ENCODE measurements at regions not wholly inside any gene's neighbourhood (a gene's known extent, or its start where the extent isn't known, plus 50 kb on each side); places are given as distances from the start of the nearest gene placed in this dataset.

DNA sequence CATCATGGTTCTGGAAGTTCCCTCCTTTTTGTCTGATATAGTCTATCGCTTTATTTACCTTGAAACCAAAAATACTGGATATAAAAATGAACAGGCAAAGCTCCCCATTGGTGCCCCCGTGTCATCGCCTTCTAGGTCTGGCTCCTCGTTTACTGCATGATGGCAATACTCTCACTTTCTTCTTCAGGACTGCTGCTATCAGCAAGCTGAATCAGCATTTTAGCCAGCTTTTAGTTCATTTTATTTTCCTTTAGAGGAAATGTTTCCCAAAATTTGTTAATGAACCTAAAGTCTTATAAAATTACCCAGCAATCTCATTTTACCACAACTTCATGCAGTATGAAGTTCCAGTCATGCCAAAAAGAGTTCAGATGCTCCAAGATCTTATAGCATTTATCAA lies 80.5 kb downstream of the ZIC3 start:
- TF ChIP-seq, protein P1, sequence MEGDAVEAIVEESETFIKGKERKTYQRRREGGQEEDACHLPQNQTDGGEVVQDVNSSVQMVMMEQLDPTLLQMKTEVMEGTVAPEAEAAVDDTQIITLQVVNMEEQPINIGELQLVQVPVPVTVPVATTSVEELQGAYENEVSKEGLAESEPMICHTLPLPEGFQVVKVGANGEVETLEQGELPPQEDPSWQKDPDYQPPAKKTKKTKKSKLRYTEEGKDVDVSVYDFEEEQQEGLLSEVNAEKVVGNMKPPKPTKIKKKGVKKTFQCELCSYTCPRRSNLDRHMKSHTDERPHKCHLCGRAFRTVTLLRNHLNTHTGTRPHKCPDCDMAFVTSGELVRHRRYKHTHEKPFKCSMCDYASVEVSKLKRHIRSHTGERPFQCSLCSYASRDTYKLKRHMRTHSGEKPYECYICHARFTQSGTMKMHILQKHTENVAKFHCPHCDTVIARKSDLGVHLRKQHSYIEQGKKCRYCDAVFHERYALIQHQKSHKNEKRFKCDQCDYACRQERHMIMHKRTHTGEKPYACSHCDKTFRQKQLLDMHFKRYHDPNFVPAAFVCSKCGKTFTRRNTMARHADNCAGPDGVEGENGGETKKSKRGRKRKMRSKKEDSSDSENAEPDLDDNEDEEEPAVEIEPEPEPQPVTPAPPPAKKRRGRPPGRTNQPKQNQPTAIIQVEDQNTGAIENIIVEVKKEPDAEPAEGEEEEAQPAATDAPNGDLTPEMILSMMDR (IDR thresholded peaks at IDR 0.05) = no peak

DNA sequence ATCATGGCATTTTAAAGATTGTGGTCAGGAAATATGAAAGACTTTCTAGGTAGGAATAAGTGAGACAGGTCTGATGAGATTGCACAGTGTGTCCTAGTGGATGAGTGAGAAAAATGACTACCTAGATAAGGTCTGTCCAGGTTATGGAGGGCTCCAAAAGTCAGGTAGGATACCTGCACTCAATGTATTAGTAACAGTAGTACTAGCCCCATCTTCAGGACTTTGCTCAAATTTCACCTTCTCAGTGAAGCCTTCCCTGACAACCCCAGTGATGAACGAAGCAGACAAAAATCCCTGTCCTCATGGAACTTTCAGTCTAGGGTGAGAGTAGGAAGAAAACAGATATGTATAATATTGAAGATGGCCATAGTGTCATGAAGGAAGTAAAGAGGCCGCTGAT lies 85.7 kb downstream of the ZIC3 start:
- TF ChIP-seq, protein P1 (IDR thresholded peaks at IDR 0.05) = no peak

DNA sequence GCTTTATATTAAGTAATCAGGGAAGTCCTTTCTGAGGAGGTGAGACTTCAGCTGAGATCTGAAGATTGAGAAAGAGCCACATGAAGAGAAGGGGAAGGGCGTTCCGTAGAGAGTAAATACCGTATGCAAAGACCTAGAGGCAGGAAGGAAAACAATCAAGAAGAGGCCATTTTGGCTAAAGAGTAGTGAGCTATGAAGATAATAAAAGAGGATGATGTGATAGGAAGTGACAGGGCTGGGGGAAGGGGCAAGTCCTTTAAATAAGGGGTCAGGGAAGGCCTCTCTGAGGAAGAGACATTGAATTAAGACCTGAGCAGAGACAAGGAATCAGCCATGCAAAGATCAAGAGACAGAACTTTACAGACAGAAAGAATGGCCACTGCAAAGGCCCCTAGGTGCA lies 86.2 kb downstream of the ZIC3 start:
- TF ChIP-seq, protein P1 (IDR thresholded peaks at IDR 0.05) = no peak

DNA sequence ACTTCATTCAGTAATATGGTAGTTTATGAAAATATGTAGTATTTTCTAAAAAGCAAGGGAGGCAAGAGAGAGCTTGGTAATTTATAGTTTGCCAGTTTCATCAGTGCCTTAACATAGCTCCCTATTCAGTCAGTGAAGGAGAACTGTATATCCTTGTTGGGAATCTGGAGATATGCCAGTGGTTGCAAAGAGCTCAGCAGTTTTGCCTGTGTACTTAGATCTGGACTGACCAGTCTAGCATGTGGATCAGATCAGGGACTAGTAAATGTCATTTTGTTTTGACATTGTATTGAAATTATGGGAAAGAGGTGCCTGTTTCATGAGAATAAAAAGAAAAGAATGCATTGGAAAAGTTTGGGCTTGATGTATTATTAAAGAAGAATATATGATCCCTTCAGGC lies 88.6 kb downstream of the ZIC3 start:
- TF ChIP-seq, protein P1 (IDR thresholded peaks at IDR 0.05) = no peak

DNA sequence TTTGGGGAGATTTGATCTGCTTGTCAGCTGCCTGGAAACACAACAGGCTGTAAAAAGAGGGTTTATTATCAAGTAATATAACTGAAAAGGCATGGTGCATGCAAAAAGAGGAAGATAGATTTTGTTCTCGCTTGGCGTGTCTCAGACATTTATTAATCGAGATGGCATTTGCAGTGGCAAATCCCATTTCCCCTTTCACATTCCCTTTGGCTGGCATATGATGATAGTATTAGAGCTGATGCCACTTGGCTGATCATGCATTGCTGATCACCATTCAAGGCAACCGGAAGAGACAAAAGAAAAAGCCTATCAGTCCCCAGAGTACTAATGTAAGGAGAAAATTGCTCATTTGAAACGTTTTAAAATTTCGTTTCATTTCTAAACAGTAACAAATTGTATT lies 101.8 kb downstream of the ZIC3 start:
- TF ChIP-seq, protein P1 (IDR thresholded peaks at IDR 0.05) = no peak

DNA sequence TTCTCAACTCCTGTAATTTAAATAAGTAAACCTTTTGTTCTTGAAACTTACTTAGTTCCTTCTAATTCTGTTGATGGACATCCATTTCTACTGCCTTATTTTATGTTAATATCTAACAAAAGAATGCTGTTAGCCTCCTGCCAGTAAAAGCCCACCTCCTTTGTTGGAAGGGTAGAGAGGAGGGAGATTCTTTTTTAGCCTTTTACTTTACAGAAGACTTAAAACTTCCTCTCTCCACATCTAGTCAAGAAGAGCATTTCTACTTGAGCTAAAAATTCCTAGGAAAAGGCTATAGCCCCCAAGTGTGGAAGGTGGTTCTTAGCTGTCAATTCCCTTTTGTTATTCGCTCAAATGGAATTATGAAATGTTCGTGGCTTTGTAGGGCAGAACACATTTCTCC lies 118.7 kb downstream of the ZIC3 start:
- TF ChIP-seq, protein P1 (IDR thresholded peaks at IDR 0.05) = no peak

DNA sequence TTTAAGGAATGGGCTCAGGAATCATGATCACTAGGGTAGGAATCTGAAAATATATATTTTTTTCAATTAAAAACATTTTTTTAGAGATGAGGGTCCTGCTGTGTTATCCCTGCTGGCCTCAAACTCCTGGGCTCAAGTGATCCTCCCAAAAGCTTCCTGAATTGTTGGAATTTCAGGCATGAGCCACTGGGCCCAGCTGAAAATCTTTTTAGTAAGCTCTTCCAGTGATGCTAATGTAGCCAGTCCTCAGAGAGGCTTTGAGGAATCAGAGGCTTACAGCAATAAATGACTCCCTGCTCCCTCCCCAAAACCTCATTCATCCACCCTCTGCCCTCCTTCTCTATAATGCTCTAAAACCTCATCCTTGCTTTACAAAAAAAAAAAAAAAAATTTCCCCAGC lies 129.5 kb downstream of the ZIC3 start:
- TF ChIP-seq, protein P1 (IDR thresholded peaks at IDR 0.05) = no peak

DNA sequence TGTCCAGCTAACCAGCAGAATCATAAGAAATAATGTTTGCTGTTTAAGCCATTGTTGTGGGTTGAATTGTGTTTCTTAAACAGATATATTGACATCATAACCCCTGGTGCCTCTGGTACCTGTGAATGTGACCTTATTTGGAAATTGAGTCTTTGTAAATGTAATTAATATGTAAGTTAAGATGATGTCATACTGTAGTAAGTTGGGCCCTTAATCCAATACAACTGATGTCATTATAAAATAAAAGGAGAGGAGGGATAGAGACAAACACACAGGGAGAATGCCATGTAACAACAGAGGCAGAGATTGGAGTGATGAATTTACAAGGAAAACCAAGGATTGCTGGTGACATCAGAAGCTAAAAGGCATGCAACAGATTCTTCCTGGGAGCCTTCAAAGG lies 141.4 kb downstream of the ZIC3 start:
- TF ChIP-seq, protein P1 (IDR thresholded peaks at IDR 0.05) = no peak
